IMR-90 (cell line): ENCODE measurements at regions not wholly inside any gene's neighbourhood (a gene's known extent, or its start where the extent isn't known, plus 50 kb on each side); places are given as distances from the start of the nearest gene placed in this dataset.

ENCODE experiments used
- ATAC-seq: fragments of 200-7000 bp; cut with Tn5 transposase; 2 replicates; pipeline ENCODE4 v1.9.1; 2020; ENCODE audit warnings: low read depth, mild to moderate bottlenecking, moderate library complexity
- BruUV-seq: library from RNA; stranded (reverse); fragments of 400-500 nt; replicated peaks from 2 replicates; lab custom pipeline; 2021; lab: Mats Ljungman, UMichigan
- CTCF ChIA-PET: fragments of 300-600 bp; formaldehyde crosslinking; extraction: SDS; loops from one replicate; lab custom pipeline; 2021; ENCODE audit warnings: antibody characterized with exemption; lab: Yijun Ruan, JAX
- POLR2A ChIA-PET: fragments of 300-600 bp; sonication (Branson Sonifier 250); formaldehyde crosslinking; loops from one replicate; lab custom pipeline; 2022; ENCODE audit warnings: antibody characterized with exemption; ENCODE audit not compliant: unreplicated experiment; lab: Charles Lee
- DNase-seq: peaks from one replicate; pipeline ENCODE4 v3.0.0; 2013
- H2AFZ ChIP-seq: replicated peaks from 2 replicates; pipeline ENCODE3; 2013; ENCODE audit warnings: low read length, mild to moderate bottlenecking; ENCODE audit not compliant: poor library complexity
- H2AK5ac ChIP-seq: 2 replicates; pipeline ENCODE4 v1.6.1; 2013; ENCODE audit warnings: low read depth, low read length, inconsistent platforms
- H2AK9ac ChIP-seq: replicated peaks from 2 replicates; pipeline ENCODE3; 2013; ENCODE audit warnings: mild to moderate bottlenecking, low read depth, low read length, moderate library complexity; ENCODE audit not compliant: poor library complexity
- H2BK120ac ChIP-seq: 2 replicates; pipeline ENCODE4 v1.6.1; 2013; ENCODE audit warnings: low read depth, low read length, inconsistent platforms
- H2BK15ac ChIP-seq: 3 replicates; pipeline ENCODE4 v1.6.1; 2013; ENCODE audit warnings: low read depth, low read length, inconsistent platforms
- H2BK20ac ChIP-seq: 2 replicates; pipeline ENCODE4 v1.6.1; 2013; ENCODE audit warnings: low read depth, mild to moderate bottlenecking, inconsistent platforms, low read length, moderate library complexity
- H2BK5ac ChIP-seq: 2 replicates; pipeline ENCODE4 v1.6.1; 2013; ENCODE audit warnings: mild to moderate bottlenecking, low read depth, low read length, inconsistent platforms; ENCODE audit not compliant: poor library complexity, severe bottlenecking
- H3K14ac ChIP-seq: replicated peaks from 2 replicates; pipeline ENCODE4 v1.6.1; 2013; ENCODE audit warnings: low read depth, low read length, inconsistent platforms
- H3K18ac ChIP-seq: 2 replicates; pipeline ENCODE4 v1.6.1; 2013; ENCODE audit warnings: low read depth, low read length, control low read depth
- H3K23ac ChIP-seq: 2 replicates; pipeline ENCODE4 v1.6.1; 2013; ENCODE audit warnings: low read depth, low read length, inconsistent platforms
- H3K27ac ChIP-seq: 2 replicates; pipeline ENCODE4 v1.5.1; 2013; ENCODE audit warnings: mild to moderate bottlenecking, control low read depth, low read length; ENCODE audit not compliant: insufficient read depth
- H3K27me3 ChIP-seq: 2 replicates; pipeline ENCODE4 v1.6.1; 2013; ENCODE audit warnings: low read length; ENCODE audit not compliant: control insufficient read depth, insufficient read depth
- H3K36me3 ChIP-seq: 2 replicates; pipeline ENCODE4 v1.6.1; 2013; ENCODE audit warnings: low read length, mixed read lengths; ENCODE audit not compliant: control insufficient read depth, insufficient read depth
- H3K4ac ChIP-seq: 2 replicates; pipeline ENCODE4 v1.6.1; 2013; ENCODE audit warnings: low read depth, low read length, inconsistent platforms
- H3K4me1 ChIP-seq: 2 replicates; pipeline ENCODE4 v1.6.1; 2013; ENCODE audit warnings: low read length, mixed read lengths; ENCODE audit not compliant: control insufficient read depth, insufficient read depth
- H3K4me2 ChIP-seq: 2 replicates; pipeline ENCODE4 v1.6.1; 2013; ENCODE audit warnings: low read depth, mild to moderate bottlenecking, control low read depth, low read length, moderate library complexity
- H3K4me3 ChIP-seq: 2 replicates; pipeline ENCODE4 v1.5.1; 2013; ENCODE audit warnings: low read depth, mild to moderate bottlenecking, control low read depth, low read length, moderate library complexity; ENCODE audit not compliant: insufficient read depth
- H3K56ac ChIP-seq: 2 replicates; pipeline ENCODE4 v1.6.1; 2013; ENCODE audit warnings: low read length, inconsistent platforms; ENCODE audit not compliant: insufficient read depth; ENCODE audit errors: extremely low read depth
- H3K79me1 ChIP-seq, 2 experiments: 2 replicates each; pipeline ENCODE4 v1.6.1; 2013; ENCODE audit warnings: low read length in 2 of 2, inconsistent platforms in 1 of 2, low read depth in 1 of 2
- H3K9ac ChIP-seq: 2 replicates; pipeline ENCODE4 v1.6.1; 2013; ENCODE audit warnings: low read depth, low read length, control low read depth
- H3K9me1 ChIP-seq: 2 replicates; pipeline ENCODE4 v1.6.1; 2013; ENCODE audit warnings: low read length, inconsistent platforms; ENCODE audit not compliant: insufficient read depth
- H3K9me3 ChIP-seq: 2 replicates; pipeline ENCODE4 v1.6.1; 2013; ENCODE audit warnings: low read length; ENCODE audit not compliant: control insufficient read depth, insufficient read depth
- H4K20me1 ChIP-seq: 2 replicates; pipeline ENCODE4 v1.6.1; 2013; ENCODE audit warnings: low read length, inconsistent platforms; ENCODE audit not compliant: insufficient read depth
- H4K5ac ChIP-seq: 2 replicates; pipeline ENCODE4 v1.6.1; 2013; ENCODE audit warnings: mild to moderate bottlenecking, low read depth, low read length, control low read depth
- H4K8ac ChIP-seq, 2 experiments: 2 replicates each; pipeline ENCODE4 v1.6.1; 2013; ENCODE audit warnings: low read depth in 2 of 2, low read length in 2 of 2, control low read depth in 1 of 2, inconsistent platforms in 1 of 2
- H4K91ac ChIP-seq: 2 replicates; pipeline ENCODE4 v1.6.1; 2013; ENCODE audit warnings: low read depth, low read length, inconsistent platforms; ENCODE audit not compliant: insufficient read depth
- BHLHE40 ChIP-seq: fragments of 150-350 bp; IDR thresholded peaks from 2 replicates; pipeline ENCODE4 v1.6.1; 2016; ENCODE audit warnings: mild to moderate bottlenecking, low read depth, low read length
- CEBPB ChIP-seq: IDR thresholded peaks from 2 replicates; pipeline ENCODE4 v1.6.1; 2012; ENCODE audit warnings: low read depth, low read length, improper control_type of control experiment
- CHD1 ChIP-seq: IDR thresholded peaks from 2 replicates; pipeline ENCODE4 v1.6.1; 2012; ENCODE audit warnings: low read depth, low read length, improper control_type of control experiment
- FOS ChIP-seq: fragments of 150-350 bp; IDR thresholded peaks from 2 replicates; pipeline ENCODE4 v1.6.1; 2016; ENCODE audit warnings: low read depth, low read length
- MAFK ChIP-seq: IDR thresholded peaks from 2 replicates; pipeline ENCODE4 v1.6.1; 2012; ENCODE audit warnings: low read depth, low read length, improper control_type of control experiment
- MAZ ChIP-seq: IDR thresholded peaks from 2 replicates; pipeline ENCODE4 v1.6.1; 2012; ENCODE audit warnings: low read depth, mild to moderate bottlenecking, low read length, improper control_type of control experiment, moderate library complexity, borderline replicate concordance
- MXI1 ChIP-seq: IDR thresholded peaks from 2 replicates; pipeline ENCODE4 v1.6.1; 2012; ENCODE audit warnings: low read depth, mild to moderate bottlenecking, low read length, moderate library complexity, borderline replicate concordance
- NFE2L2 ChIP-seq: fragments of 150-350 bp; IDR thresholded peaks from 2 replicates; pipeline ENCODE4 v1.6.1; 2016; ENCODE audit warnings: low read depth, mild to moderate bottlenecking, low read length
- POLR2A ChIP-seq: IDR thresholded peaks from 2 replicates; pipeline ENCODE4 v1.6.1; 2012; ENCODE audit warnings: mild to moderate bottlenecking, low read depth, low read length
- RAD21 ChIP-seq: IDR thresholded peaks from 2 replicates; pipeline ENCODE4 v1.6.1; 2012; ENCODE audit warnings: low read length, improper control_type of control experiment
- RCOR1 ChIP-seq: IDR thresholded peaks from 2 replicates; pipeline ENCODE4 v1.6.1; 2012; ENCODE audit warnings: mild to moderate bottlenecking, low read length, improper control_type of control experiment; ENCODE audit not compliant: insufficient replicate concordance
- RFX5 ChIP-seq: IDR thresholded peaks from 2 replicates; pipeline ENCODE4 v1.8.0; 2012; ENCODE audit warnings: low read depth, mild to moderate bottlenecking, low read length, moderate library complexity
- SMC3 ChIP-seq: fragments of 150-350 bp; IDR thresholded peaks from 2 replicates; pipeline ENCODE4 v1.6.1; 2016; ENCODE audit warnings: low read depth, mild to moderate bottlenecking, antibody characterized with exemption, low read length, moderate library complexity
- WGBS, 2 experiments: methylation state at CpG; one replicate each; pipeline versions ENCODE4 v1.1.5 to v1.1.7; 2013; ENCODE audit warnings: missing lambda C conversion rate in 2 of 2; ENCODE audit not compliant: insufficient read length in 1 of 2; ENCODE audit errors: extremely low coverage in 2 of 2; 5-methylcytosine and 5-hydroxymethylcytosine counted together
- dilution Hi-C: fragments of 300-500 bp; cut with HindIII; formaldehyde crosslinking; loops from one replicate; pipeline ENCODE4 v1.14.3; 2018; ENCODE audit warnings: low sequenced_read_pairs; ENCODE audit not compliant: unreplicated experiment
- in situ Hi-C: fragments of 300-500 bp; cut with MboI; formaldehyde crosslinking; loops from 3 replicates; pipeline ENCODE4 v1.14.3; 2019; ENCODE audit warnings: low sequenced_read_pairs, inconsistent platforms, mixed read lengths
- intact Hi-C: fragments of 100-400 bp; cut with micrococcal nuclease; formaldehyde crosslinking; loops from 2 replicates; pipeline ENCODE4 v1.10.0; 2022
- TF ChIP-seq, protein P1 (sequence below): fragments of 150-350 bp; IDR thresholded peaks from 2 replicates; pipeline ENCODE4 v1.6.1; 2017; ENCODE audit warnings: mild to moderate bottlenecking, antibody characterized with exemption, low read length, low read depth
- TF ChIP-seq, protein P2 (sequence below): fragments of 150-350 bp; IDR thresholded peaks from 2 replicates; pipeline ENCODE4 v1.6.1; 2016; ENCODE audit warnings: low read depth, mild to moderate bottlenecking, low read length, moderate library complexity, borderline replicate concordance
- TF ChIP-seq, protein P3 (sequence below): conservative IDR thresholded peaks from 2 replicates; pipeline ENCODE4 v1.5.1; 2012; ENCODE audit warnings: mild to moderate bottlenecking, low read depth, low read length, improper control_type of control experiment

- no peak for DNase-seq
- POLR2A ChIA-PET = no interaction called here
- H2BK5ac ChIP-seq = no peak overlapping the region
- H3K4me1 ChIP-seq = peaks cover 2% of the 10 kb centered on the region; the same call in 1 of the 2 replicates
- in situ Hi-C loops (no loop called here), intact Hi-C loops (no loop called here), dilution Hi-C loops (no loop called here)
- no peaks in the 10 kb centered on the region for H3K79me1 ChIP-seq
- H3K27ac ChIP-seq = no peak overlapping the region
- H3K4ac ChIP-seq = no peak overlapping the region
- BruUV-seq = no TSS peak
- H3K4me3 ChIP-seq = no peak overlapping the region
- CTCF ChIA-PET = no interaction called here
- H4K20me1 ChIP-seq = no peaks in the 10 kb centered on the region
- H2AFZ ChIP-seq = no peak overlapping the region
- no peak overlapping the region for H3K23ac ChIP-seq
- WGBS, 2 experiments = 67% methylated on average over 2 of the region's 2 CpGs; no CpG with 5 or more reads in 1 of the 2 experiments
- ATAC-seq = no peak
- no peak overlapping the region for H3K56ac ChIP-seq
- H3K9me1 ChIP-seq = no peaks in the 10 kb centered on the region
- H4K8ac ChIP-seq = no peak overlapping the region
- no peak overlapping the region for H2BK15ac ChIP-seq
- no peak overlapping the region for H4K5ac ChIP-seq
- no peak overlapping the region for H3K18ac ChIP-seq
- no peak overlapping the region for H2AK9ac ChIP-seq
- no peak overlapping the region for H4K91ac ChIP-seq
- no peaks in the 10 kb centered on the region for H3K36me3 ChIP-seq
- peaks cover 10% of the 10 kb centered on the region for H3K27me3 ChIP-seq
- TF ChIP-seq CEBPB (no peak), RAD21 (no peak), RFX5 (no peak), POLR2A (no peak), BHLHE40 (no peak), SMC3 (no peak), FOS (no peak), NFE2L2 (no peak), MAFK (no peak), MXI1 (no peak), RCOR1 (no peak), CHD1 (no peak), MAZ (no peak)
- TF ChIP-seq, protein P1, sequence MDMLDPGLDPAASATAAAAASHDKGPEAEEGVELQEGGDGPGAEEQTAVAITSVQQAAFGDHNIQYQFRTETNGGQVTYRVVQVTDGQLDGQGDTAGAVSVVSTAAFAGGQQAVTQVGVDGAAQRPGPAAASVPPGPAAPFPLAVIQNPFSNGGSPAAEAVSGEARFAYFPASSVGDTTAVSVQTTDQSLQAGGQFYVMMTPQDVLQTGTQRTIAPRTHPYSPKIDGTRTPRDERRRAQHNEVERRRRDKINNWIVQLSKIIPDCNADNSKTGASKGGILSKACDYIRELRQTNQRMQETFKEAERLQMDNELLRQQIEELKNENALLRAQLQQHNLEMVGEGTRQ = no peak
- TF ChIP-seq, protein P2, sequence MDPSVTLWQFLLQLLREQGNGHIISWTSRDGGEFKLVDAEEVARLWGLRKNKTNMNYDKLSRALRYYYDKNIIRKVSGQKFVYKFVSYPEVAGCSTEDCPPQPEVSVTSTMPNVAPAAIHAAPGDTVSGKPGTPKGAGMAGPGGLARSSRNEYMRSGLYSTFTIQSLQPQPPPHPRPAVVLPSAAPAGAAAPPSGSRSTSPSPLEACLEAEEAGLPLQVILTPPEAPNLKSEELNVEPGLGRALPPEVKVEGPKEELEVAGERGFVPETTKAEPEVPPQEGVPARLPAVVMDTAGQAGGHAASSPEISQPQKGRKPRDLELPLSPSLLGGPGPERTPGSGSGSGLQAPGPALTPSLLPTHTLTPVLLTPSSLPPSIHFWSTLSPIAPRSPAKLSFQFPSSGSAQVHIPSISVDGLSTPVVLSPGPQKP = no peak
- TF ChIP-seq, protein P3, sequence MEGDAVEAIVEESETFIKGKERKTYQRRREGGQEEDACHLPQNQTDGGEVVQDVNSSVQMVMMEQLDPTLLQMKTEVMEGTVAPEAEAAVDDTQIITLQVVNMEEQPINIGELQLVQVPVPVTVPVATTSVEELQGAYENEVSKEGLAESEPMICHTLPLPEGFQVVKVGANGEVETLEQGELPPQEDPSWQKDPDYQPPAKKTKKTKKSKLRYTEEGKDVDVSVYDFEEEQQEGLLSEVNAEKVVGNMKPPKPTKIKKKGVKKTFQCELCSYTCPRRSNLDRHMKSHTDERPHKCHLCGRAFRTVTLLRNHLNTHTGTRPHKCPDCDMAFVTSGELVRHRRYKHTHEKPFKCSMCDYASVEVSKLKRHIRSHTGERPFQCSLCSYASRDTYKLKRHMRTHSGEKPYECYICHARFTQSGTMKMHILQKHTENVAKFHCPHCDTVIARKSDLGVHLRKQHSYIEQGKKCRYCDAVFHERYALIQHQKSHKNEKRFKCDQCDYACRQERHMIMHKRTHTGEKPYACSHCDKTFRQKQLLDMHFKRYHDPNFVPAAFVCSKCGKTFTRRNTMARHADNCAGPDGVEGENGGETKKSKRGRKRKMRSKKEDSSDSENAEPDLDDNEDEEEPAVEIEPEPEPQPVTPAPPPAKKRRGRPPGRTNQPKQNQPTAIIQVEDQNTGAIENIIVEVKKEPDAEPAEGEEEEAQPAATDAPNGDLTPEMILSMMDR = no peak
- H2BK20ac ChIP-seq = no peak overlapping the region
- H3K9me3 ChIP-seq = no peaks in the 10 kb centered on the region
- H3K4me2 ChIP-seq = no peak overlapping the region
- H2AK5ac ChIP-seq = no peak overlapping the region
- H3K9ac ChIP-seq = no peak overlapping the region
- no peak overlapping the region for H2BK120ac ChIP-seq
- H3K14ac ChIP-seq = no peak overlapping the region
These were observed 148.7 kb upstream of the TNRC6C start for GRCh38 chr17:77809814-77810213.
